GM21825 (cell line): ENCODE measurements at regions not wholly inside any gene's neighbourhood (a gene's known extent, or its start where the extent isn't known, plus 50 kb on each side); places are given as distances from the start of the nearest gene placed in this dataset.
"Not testable (repeated sequence)": the region's sequence is repeated elsewhere in the genome, so short reads cannot be mapped to it uniquely, and the experiment has no call there.

Experiments
- ATAC-seq: cut with Tn5 transposase; IDR thresholded peaks from one replicate; pipeline ENCODE4 v1.9.1; 2021; ENCODE audit warnings: mild to moderate bottlenecking, moderate library complexity; ENCODE audit not compliant: unreplicated experiment

- no peak for ATAC-seq
Observed at GRCh38 chr6:66568271-66568670, 861.2 kb upstream of the EYS start.

- ATAC-seq, result no peak
Observed at GRCh38 chr6:66561479-66561878, 854.5 kb upstream of the EYS start.

- ATAC-seq, result no peak
Observed at GRCh38 chr6:66558189-66558588, 851.2 kb upstream of the EYS start.

GRCh38 chr6:66556936-66557335, 849.9 kb upstream of the EYS start:
- no peak for ATAC-seq

- no peak for ATAC-seq
Observed at GRCh38 chr6:66555082-66555481, 848.1 kb upstream of the EYS start.

- ATAC-seq, result no peak
Observed at GRCh38 chr6:66553441-66553840, 846.4 kb upstream of the EYS start.

- no peak for ATAC-seq
Observed at GRCh38 chr6:66538551-66539135, 831.6 kb upstream of the EYS start.

GRCh38 chr6:66533921-66534404, 826.9 kb upstream of the EYS start:
- ATAC-seq, result no peak

- no peak for ATAC-seq
Observed at GRCh38 chr6:66526061-66526460, 819.0 kb upstream of the EYS start.

GRCh38 chr6:66522864-66523263, 815.8 kb upstream of the EYS start:
- ATAC-seq, result no peak

GRCh38 chr6:66516377-66516776, 809.4 kb upstream of the EYS start:
- ATAC-seq, result no peak

- ATAC-seq, result no peak
Observed at GRCh38 chr6:66508433-66508832, 801.4 kb upstream of the EYS start.

GRCh38 chr6:66499851-66500250, 792.8 kb upstream of the EYS start:
- ATAC-seq, result no peak

GRCh38 chr6:66496659-66497058, 789.6 kb upstream of the EYS start:
- no peak for ATAC-seq

GRCh38 chr6:66494643-66495042, 787.6 kb upstream of the EYS start:
- ATAC-seq, result not testable (repeated sequence)

GRCh38 chr6:66489269-66489987, 782.4 kb upstream of the EYS start:
- no peak for ATAC-seq

- no peak for ATAC-seq
Observed at GRCh38 chr6:66481216-66481615, 774.2 kb upstream of the EYS start.

GRCh38 chr6:66478705-66479104, 771.7 kb upstream of the EYS start:
- ATAC-seq, result no peak

- no peak for ATAC-seq
Observed at GRCh38 chr6:66435321-66435720, 728.3 kb upstream of the EYS start.

GRCh38 chr6:66429210-66429609, 722.2 kb upstream of the EYS start:
- no peak for ATAC-seq

GRCh38 chr6:66423047-66423446, 716.0 kb upstream of the EYS start:
- ATAC-seq, result no peak

- ATAC-seq, result no peak
Observed at GRCh38 chr6:66421570-66421969, 714.5 kb upstream of the EYS start.

GRCh38 chr6:66418906-66419305, 711.9 kb upstream of the EYS start:
- no peak for ATAC-seq
